ENCODE measurements at regions not wholly inside any gene's neighbourhood (a gene's known extent, or its start where the extent isn't known, plus 50 kb on each side); places are given as distances from the start of the nearest gene placed in this dataset.

GRCh38 chr2:234378440-234378839 is 118.4 kb downstream of the ARL4C start:
- TF ChIP-seq POLR2AphosphoS5 (IDR thresholded peaks at IDR 0.05; ENCODE audit: borderline replicate concordance, low read depth, low read length) (no peak), EZH2 (IDR thresholded peaks at IDR 0.05) (no peak)
